ENCODE measurements at regions not wholly inside any gene's neighbourhood (a gene's known extent, or its start where the extent isn't known, plus 50 kb on each side); places are given as distances from the start of the nearest gene placed in this dataset.

DNA sequence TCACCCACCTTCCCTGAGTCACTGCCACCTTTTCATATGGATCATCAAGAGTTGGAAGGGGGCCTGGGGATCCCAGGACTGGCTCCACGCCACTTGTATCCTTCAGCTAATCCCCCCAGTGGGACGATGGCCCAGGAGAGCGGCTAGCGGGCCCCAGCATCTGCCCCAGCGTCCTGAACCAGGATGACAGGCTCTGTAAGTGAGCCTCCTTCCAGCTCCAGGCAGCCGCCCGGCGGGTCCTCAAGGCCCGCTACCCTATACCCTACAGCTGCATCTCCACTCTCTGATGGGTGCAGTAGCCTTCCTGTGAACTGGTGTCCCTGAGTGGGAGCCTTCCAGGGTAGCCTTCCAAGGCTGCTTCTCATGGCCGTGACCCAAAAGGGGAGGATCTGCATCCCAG is 183.1 kb downstream of the ATG4C start:
- H3K4me1 ChIP-seq (ENCODE audit: insufficient read depth), result peaks cover 5% of the 10 kb centered on the region; the same call in 1 of the 2 replicates
- Mint-ChIP-seq H3K9me3 (no peaks in the 10 kb centered on the region; the same call in 2 of the 3 replicates), H3K27me3 (ENCODE audit: insufficient read depth, low read depth, poor library complexity) (peaks cover 4% of the 10 kb centered on the region), H3K4me1 (peaks cover 22% of the 10 kb centered on the region), H3K36me3 (ENCODE audit: low read depth) (no peaks in the 10 kb centered on the region), H3K4me3 (no peak overlapping the region), H3K27ac (no peak overlapping the region)
- no peaks in the 10 kb centered on the region for H3F3A ChIP-seq (replicated peaks; ENCODE audit: low read depth)
- H3K9me2 ChIP-seq (ENCODE audit: insufficient read depth), result no peaks in the 10 kb centered on the region; the same call in 1 of the 2 replicates
- no peak overlapping the region for H3K4me3 ChIP-seq
- H3K36me3 ChIP-seq (ENCODE audit: insufficient read depth), result no peaks in the 10 kb centered on the region
- H3K27me3 ChIP-seq (ENCODE audit: insufficient read depth), result no peaks in the 10 kb centered on the region
- no peaks in the 10 kb centered on the region for H4K20me1 ChIP-seq (replicated peaks; ENCODE audit: insufficient read depth)
- H2AFZ ChIP-seq, result peak overlapping the region; percentile 56; the same call in 1 of the 2 replicates
- no peak for TF ChIP-seq JUNB (IDR thresholded peaks at IDR 0.05; ENCODE audit: unreplicated experiment)
- no peak for TF ChIP-seq EZH2 (IDR thresholded peaks at IDR 0.05; ENCODE audit: low read depth, unreplicated experiment)
- TF ChIP-seq, protein P1, sequence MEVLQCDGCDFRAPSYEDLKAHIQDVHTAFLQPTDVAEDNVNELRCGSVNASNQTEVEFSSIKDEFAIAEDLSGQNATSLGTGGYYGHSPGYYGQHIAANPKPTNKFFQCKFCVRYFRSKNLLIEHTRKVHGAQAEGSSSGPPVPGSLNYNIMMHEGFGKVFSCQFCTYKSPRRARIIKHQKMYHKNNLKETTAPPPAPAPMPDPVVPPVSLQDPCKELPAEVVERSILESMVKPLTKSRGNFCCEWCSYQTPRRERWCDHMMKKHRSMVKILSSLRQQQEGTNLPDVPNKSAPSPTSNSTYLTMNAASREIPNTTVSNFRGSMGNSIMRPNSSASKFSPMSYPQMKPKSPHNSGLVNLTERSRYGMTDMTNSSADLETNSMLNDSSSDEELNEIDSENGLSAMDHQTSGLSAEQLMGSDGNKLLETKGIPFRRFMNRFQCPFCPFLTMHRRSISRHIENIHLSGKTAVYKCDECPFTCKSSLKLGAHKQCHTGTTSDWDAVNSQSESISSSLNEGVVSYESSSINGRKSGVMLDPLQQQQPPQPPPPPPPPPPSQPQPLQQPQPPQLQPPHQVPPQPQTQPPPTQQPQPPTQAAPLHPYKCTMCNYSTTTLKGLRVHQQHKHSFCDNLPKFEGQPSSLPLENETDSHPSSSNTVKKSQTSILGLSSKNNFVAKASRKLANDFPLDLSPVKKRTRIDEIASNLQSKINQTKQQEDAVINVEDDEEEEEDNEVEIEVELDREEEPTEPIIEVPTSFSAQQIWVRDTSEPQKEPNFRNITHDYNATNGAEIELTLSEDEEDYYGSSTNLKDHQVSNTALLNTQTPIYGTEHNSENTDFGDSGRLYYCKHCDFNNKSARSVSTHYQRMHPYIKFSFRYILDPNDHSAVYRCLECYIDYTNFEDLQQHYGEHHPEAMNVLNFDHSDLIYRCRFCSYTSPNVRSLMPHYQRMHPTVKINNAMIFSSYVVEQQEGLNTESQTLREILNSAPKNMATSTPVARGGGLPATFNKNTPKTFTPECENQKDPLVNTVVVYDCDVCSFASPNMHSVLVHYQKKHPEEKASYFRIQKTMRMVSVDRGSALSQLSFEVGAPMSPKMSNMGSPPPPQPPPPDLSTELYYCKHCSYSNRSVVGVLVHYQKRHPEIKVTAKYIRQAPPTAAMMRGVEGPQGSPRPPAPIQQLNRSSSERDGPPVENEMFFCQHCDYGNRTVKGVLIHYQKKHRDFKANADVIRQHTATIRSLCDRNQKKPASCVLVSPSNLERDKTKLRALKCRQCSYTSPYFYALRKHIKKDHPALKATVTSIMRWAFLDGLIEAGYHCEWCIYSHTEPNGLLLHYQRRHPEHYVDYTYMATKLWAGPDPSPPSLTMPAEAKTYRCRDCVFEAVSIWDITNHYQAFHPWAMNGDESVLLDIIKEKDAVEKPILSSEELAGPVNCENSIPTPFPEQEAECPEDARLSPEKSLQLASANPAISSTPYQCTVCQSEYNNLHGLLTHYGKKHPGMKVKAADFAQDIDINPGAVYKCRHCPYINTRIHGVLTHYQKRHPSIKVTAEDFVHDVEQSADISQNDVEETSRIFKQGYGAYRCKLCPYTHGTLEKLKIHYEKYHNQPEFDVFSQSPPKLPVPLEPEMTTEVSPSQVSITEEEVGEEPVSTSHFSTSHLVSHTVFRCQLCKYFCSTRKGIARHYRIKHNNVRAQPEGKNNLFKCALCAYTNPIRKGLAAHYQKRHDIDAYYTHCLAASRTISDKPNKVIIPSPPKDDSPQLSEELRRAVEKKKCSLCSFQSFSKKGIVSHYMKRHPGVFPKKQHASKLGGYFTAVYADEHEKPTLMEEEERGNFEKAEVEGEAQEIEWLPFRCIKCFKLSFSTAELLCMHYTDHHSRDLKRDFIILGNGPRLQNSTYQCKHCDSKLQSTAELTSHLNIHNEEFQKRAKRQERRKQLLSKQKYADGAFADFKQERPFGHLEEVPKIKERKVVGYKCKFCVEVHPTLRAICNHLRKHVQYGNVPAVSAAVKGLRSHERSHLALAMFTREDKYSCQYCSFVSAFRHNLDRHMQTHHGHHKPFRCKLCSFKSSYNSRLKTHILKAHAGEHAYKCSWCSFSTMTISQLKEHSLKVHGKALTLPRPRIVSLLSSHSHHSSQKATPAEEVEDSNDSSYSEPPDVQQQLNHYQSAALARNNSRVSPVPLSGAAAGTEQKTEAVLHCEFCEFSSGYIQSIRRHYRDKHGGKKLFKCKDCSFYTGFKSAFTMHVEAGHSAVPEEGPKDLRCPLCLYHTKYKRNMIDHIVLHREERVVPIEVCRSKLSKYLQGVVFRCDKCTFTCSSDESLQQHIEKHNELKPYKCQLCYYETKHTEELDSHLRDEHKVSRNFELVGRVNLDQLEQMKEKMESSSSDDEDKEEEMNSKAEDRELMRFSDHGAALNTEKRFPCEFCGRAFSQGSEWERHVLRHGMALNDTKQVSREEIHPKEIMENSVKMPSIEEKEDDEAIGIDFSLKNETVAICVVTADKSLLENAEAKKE (CRISPR knock-in tag; IDR thresholded peaks at IDR 0.05), result no peak
- TF ChIP-seq EZH2phosphoT487 (IDR thresholded peaks at IDR 0.05; ENCODE audit: unreplicated experiment), result no peak
- TF ChIP-seq POLR2AphosphoS5 (IDR thresholded peaks at IDR 0.05; ENCODE audit: low read depth), result no peak
- no peak for TF ChIP-seq ZNF114 (CRISPR knock-in tag; IDR thresholded peaks at IDR 0.05)
- TF ChIP-seq CREB1 (CRISPR knock-in tag; IDR thresholded peaks at IDR 0.05; ENCODE audit: low read depth), result no peak
- TF ChIP-seq ZNF331 (CRISPR knock-in tag; IDR thresholded peaks at IDR 0.05; ENCODE audit: low read depth), result no peak
- TF ChIP-seq, protein P2, sequence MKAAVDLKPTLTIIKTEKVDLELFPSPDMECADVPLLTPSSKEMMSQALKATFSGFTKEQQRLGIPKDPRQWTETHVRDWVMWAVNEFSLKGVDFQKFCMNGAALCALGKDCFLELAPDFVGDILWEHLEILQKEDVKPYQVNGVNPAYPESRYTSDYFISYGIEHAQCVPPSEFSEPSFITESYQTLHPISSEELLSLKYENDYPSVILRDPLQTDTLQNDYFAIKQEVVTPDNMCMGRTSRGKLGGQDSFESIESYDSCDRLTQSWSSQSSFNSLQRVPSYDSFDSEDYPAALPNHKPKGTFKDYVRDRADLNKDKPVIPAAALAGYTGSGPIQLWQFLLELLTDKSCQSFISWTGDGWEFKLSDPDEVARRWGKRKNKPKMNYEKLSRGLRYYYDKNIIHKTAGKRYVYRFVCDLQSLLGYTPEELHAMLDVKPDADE (IDR thresholded peaks at IDR 0.05), result no peak
- TF ChIP-seq STAT1 (IDR thresholded peaks at IDR 0.05; ENCODE audit: unreplicated experiment), result no peak
- TF ChIP-seq, protein P3, sequence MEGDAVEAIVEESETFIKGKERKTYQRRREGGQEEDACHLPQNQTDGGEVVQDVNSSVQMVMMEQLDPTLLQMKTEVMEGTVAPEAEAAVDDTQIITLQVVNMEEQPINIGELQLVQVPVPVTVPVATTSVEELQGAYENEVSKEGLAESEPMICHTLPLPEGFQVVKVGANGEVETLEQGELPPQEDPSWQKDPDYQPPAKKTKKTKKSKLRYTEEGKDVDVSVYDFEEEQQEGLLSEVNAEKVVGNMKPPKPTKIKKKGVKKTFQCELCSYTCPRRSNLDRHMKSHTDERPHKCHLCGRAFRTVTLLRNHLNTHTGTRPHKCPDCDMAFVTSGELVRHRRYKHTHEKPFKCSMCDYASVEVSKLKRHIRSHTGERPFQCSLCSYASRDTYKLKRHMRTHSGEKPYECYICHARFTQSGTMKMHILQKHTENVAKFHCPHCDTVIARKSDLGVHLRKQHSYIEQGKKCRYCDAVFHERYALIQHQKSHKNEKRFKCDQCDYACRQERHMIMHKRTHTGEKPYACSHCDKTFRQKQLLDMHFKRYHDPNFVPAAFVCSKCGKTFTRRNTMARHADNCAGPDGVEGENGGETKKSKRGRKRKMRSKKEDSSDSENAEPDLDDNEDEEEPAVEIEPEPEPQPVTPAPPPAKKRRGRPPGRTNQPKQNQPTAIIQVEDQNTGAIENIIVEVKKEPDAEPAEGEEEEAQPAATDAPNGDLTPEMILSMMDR (conservative IDR thresholded peaks at IDR 0.05; ENCODE audit: low read depth in 2 of 2), result no peak
- TF ChIP-seq, protein P4, sequence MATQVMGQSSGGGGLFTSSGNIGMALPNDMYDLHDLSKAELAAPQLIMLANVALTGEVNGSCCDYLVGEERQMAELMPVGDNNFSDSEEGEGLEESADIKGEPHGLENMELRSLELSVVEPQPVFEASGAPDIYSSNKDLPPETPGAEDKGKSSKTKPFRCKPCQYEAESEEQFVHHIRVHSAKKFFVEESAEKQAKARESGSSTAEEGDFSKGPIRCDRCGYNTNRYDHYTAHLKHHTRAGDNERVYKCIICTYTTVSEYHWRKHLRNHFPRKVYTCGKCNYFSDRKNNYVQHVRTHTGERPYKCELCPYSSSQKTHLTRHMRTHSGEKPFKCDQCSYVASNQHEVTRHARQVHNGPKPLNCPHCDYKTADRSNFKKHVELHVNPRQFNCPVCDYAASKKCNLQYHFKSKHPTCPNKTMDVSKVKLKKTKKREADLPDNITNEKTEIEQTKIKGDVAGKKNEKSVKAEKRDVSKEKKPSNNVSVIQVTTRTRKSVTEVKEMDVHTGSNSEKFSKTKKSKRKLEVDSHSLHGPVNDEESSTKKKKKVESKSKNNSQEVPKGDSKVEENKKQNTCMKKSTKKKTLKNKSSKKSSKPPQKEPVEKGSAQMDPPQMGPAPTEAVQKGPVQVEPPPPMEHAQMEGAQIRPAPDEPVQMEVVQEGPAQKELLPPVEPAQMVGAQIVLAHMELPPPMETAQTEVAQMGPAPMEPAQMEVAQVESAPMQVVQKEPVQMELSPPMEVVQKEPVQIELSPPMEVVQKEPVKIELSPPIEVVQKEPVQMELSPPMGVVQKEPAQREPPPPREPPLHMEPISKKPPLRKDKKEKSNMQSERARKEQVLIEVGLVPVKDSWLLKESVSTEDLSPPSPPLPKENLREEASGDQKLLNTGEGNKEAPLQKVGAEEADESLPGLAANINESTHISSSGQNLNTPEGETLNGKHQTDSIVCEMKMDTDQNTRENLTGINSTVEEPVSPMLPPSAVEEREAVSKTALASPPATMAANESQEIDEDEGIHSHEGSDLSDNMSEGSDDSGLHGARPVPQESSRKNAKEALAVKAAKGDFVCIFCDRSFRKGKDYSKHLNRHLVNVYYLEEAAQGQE (IDR thresholded peaks at IDR 0.05; ENCODE audit: unreplicated experiment), result no peak
- no peak for TF ChIP-seq NANOG (IDR thresholded peaks at IDR 0.05; ENCODE audit: borderline replicate concordance)
- no peak overlapping the region for H3K4me2 ChIP-seq
- no peak for ATAC-seq
- no peak overlapping the region for H3K27ac ChIP-seq (ENCODE audit: low read depth)
- H3K79me2 ChIP-seq (replicated peaks; ENCODE audit: insufficient read depth), result no peaks in the 10 kb centered on the region
- DNase-seq (ENCODE audit: low spot score), result no peak
